ENCODE measurements at regions not wholly inside any gene's neighbourhood (a gene's known extent, or its start where the extent isn't known, plus 50 kb on each side); places are given as distances from the start of the nearest gene placed in this dataset.
"Not testable (repeated sequence)": the region's sequence is repeated elsewhere in the genome, so short reads cannot be mapped to it uniquely, and the experiment has no call there.

- DNase-seq (ENCODE audit: extremely low read depth, low read depth, low spot score) = no peak
These were observed 284.3 kb upstream of the MDGA2 start for GRCh38 chr14:47959740-47960139.

GRCh38 chr14:47949006-47949405 is 273.6 kb upstream of the MDGA2 start:
- DNase-seq (ENCODE audit: extremely low read depth, low read depth, low spot score) = no peak

- no peak for DNase-seq (ENCODE audit: extremely low read depth, low read depth, low spot score)
These were observed 259.9 kb upstream of the MDGA2 start for GRCh38 chr14:47935332-47935731.

GRCh38 chr14:47929334-47929733 is 253.9 kb upstream of the MDGA2 start:
- DNase-seq (ENCODE audit: extremely low read depth, low read depth, low spot score) = no peak

GRCh38 chr14:47921133-47921532 is 245.7 kb upstream of the MDGA2 start:
- no peak for DNase-seq (ENCODE audit: extremely low read depth, low read depth, low spot score)

GRCh38 chr14:47919997-47920396 is 244.6 kb upstream of the MDGA2 start:
- DNase-seq (ENCODE audit: extremely low read depth, low read depth, low spot score) = no peak

GRCh38 chr14:47919334-47919846 is 244.0 kb upstream of the MDGA2 start:
- no peak for DNase-seq (ENCODE audit: extremely low read depth, low read depth, low spot score)

GRCh38 chr14:47917344-47917954 is 242.0 kb upstream of the MDGA2 start:
- DNase-seq (ENCODE audit: extremely low read depth, low read depth, low spot score) = no peak

GRCh38 chr14:47901141-47901540 is 225.7 kb upstream of the MDGA2 start:
- DNase-seq (ENCODE audit: extremely low read depth, low read depth, low spot score) = not testable (repeated sequence)

- DNase-seq (ENCODE audit: extremely low read depth, low read depth, low spot score) = no peak
These were observed 224.3 kb upstream of the MDGA2 start for GRCh38 chr14:47899685-47900084.

GRCh38 chr14:47874350-47874749 is 198.9 kb upstream of the MDGA2 start:
- no peak for DNase-seq (ENCODE audit: extremely low read depth, low read depth, low spot score)

GRCh38 chr14:47872588-47872987 is 197.2 kb upstream of the MDGA2 start:
- DNase-seq (ENCODE audit: extremely low read depth, low read depth, low spot score) = no peak

GRCh38 chr14:47863441-47863840 is 188.0 kb upstream of the MDGA2 start:
- DNase-seq (ENCODE audit: extremely low read depth, low read depth, low spot score) = no peak

GRCh38 chr14:47857646-47858045 is 182.2 kb upstream of the MDGA2 start:
- no peak for DNase-seq (ENCODE audit: extremely low read depth, low read depth, low spot score)

- DNase-seq (ENCODE audit: extremely low read depth, low read depth, low spot score) = no peak
These were observed 176.9 kb upstream of the MDGA2 start for GRCh38 chr14:47852278-47852677.

GRCh38 chr14:47846008-47846407 is 170.6 kb upstream of the MDGA2 start:
- no peak for DNase-seq (ENCODE audit: extremely low read depth, low read depth, low spot score)

- no peak for DNase-seq (ENCODE audit: extremely low read depth, low read depth, low spot score)
These were observed 167.8 kb upstream of the MDGA2 start for GRCh38 chr14:47843236-47843635.

GRCh38 chr14:47833011-47833410 is 157.6 kb upstream of the MDGA2 start:
- DNase-seq (ENCODE audit: extremely low read depth, low read depth, low spot score) = no peak

- DNase-seq (ENCODE audit: extremely low read depth, low read depth, low spot score) = no peak
These were observed 151.4 kb upstream of the MDGA2 start for GRCh38 chr14:47826809-47827208.

GRCh38 chr14:47822326-47822725 is 146.9 kb upstream of the MDGA2 start:
- no peak for DNase-seq (ENCODE audit: extremely low read depth, low read depth, low spot score)

GRCh38 chr14:47821135-47821534 is 145.7 kb upstream of the MDGA2 start:
- no peak for DNase-seq (ENCODE audit: extremely low read depth, low read depth, low spot score)

GRCh38 chr14:47790477-47790876 is 115.1 kb upstream of the MDGA2 start:
- DNase-seq (ENCODE audit: extremely low read depth, low read depth, low spot score) = no peak

GRCh38 chr14:47785058-47785457 is 109.7 kb upstream of the MDGA2 start:
- no peak for DNase-seq (ENCODE audit: extremely low read depth, low read depth, low spot score)
